ENCODE measurements at regions not wholly inside any gene's neighbourhood (a gene's known extent, or its start where the extent isn't known, plus 50 kb on each side); places are given as distances from the start of the nearest gene placed in this dataset.

- DNase-seq = no peak
Measured at GRCh38 chr2:6425032-6425431, 440.7 kb downstream of the CMPK2 start.

- no peak for DNase-seq
Measured at GRCh38 chr2:6429210-6429986, 436.3 kb downstream of the CMPK2 start.

DNA sequence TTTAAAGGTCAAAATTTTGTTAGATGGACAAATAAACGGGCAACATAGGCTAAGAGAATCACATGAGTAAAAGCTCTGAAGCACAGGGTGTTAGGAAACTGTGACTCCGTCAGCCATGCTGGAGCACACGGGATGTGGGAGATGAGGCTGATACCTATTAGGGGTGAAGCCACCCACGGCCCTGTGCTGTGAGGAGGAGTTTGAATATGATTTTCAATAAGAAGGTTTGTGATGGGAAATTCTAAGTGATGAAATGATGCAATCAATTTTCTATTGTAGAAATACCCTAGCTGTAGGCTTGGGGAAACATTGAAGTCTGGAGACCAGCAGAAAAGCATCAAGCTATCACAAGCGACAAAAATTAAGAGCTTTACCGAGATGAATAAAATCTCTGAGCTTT is 431.3 kb downstream of the CMPK2 start:
- no peak for DNase-seq

- no peak for DNase-seq
Measured at GRCh38 chr2:6441800-6442199, 423.9 kb downstream of the CMPK2 start.

GRCh38 chr2:6442252-6442985 is 423.3 kb downstream of the CMPK2 start:
- DNase-seq = no peak

DNA sequence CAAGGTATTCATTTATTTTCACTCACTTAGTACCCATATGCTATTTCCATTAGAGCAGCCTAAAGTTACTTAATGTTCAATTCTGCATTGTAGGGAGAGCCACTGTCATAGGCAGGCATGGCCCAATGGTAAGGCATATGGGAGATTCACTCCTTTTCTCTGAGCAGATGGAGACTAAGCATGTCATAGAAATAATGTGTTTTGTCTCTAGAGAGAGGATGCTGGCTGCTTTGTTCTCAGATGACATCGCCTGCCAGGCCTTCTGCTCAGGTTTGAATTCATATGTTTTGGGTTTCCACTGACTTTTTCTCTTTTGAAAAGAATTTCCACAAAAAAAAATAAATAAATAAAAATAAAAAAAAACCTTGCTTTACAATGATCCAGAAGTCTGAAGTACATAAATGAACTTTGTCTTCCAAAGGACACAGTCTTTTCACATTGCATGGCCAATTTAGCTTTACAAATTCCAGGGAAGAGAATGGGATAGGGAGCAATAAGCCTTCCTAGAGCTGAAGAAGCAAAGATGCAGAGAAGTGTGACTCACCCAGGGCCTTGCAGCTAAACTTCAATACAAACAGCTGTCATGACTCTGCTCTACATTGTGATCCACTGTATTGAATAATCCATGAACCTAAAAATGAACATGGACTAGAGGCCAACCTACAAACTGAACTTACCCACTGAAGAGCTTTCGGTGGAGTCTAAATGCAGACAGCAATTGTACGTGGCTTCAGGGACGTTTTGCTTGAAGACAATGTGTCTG is 422.5 kb downstream of the CMPK2 start:
- DNase-seq = no peak

DNA sequence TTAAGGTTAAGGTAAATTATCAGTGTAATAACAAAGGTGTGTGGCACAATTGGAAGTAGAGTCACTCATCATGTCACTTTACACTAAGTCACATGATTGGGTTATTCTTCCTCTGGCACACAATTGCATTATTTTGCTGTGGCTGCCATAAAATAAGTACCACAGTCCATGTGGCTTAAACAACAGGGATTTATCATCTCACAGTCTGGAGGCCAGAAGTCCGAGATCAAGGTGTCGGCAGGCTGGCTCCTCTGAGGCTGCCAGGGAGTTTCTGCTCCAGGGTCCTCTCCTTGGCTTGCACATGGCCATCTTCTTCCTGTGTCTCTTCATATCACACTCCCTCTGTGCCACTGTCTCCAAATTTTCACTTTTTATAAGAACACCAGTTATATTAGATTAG is 421.2 kb downstream of the CMPK2 start:
- no peak for DNase-seq

- no peak for DNase-seq
Measured at GRCh38 chr2:6445156-6445555, 420.6 kb downstream of the CMPK2 start.

- no peak for DNase-seq
Measured at GRCh38 chr2:6446938-6447608, 418.6 kb downstream of the CMPK2 start.

DNA sequence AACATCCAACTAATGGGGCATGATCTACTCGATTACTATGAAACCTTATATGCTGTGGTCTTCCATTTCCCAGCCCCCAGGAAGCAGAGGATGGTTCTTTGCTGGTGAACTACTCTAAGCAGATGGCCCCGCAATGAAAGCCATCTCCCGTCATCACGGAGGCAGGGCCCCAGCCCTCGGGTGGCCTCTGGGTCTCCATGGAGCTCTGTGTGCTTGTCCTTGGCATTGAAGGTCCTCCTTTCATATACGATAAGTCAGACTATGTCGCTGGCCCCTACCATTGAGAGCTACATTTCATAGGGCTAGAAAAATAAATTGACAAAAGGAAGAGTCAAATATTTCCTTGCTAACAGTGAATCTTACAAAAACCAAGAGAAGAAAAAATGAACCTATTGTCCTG is 416.8 kb downstream of the CMPK2 start:
- no peak for DNase-seq

DNA sequence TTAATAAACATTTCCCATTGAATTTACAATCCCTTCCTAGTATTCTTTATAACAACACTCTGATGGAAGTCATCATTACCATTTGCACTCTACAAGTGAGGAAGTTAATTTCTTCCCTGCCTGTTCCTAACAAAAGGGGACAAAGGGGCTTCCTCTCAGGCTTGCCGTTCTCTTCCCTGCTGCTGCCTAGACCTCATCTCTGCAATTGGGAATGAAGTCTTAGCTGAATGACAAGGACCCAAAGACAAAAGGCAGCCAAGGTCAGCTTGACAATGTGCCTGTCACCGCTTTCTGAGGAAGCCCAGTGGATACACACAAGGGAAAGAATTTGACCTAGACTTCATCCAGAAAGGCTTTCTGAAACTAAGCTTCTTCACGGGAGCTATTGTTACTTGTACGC is 416.4 kb downstream of the CMPK2 start:
- no peak for DNase-seq

DNA sequence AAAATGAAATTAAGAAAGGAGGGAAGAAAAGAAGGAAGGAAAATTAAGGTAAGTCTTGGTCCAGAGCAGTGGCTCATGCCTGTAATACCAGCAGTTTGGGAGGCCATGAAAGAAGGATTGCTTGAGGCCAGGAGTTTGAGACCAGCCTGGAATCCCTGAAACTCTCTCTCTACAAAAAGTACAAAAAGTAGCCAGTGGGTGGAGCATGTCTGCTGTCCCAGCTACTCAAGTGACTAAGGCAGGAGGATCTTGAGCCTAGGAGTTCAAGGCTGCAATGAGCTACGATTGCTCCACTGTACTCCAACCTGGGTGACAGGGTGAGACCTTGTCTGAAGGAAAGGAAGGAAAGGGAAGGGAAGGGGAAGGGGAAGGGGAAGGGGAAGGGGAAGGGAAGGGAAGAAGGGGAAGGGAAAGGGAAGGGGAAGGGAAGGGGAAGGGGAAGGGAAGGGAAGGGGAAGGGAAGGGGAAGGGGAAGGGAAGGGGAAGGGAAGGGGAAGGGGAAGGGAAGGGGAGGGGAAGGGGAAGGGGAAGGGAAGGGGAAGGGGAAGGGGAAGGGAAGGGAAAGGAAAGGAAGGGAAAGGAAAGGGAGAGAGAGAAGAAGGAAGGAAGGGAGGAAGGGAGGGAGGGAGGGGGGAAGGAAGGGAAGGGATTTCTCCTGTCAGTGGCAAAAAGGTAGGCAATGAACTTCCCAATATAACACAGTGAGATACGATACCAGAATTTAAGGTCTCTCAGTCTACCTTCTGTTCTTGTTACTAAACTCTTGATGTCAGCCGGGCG is 412.8 kb downstream of the CMPK2 start:
- DNase-seq = no peak

- no peak for DNase-seq
Measured at GRCh38 chr2:6454286-6454990, 411.3 kb downstream of the CMPK2 start.

- DNase-seq = no peak
Measured at GRCh38 chr2:6459138-6459537, 406.6 kb downstream of the CMPK2 start.

- no peak for DNase-seq
Measured at GRCh38 chr2:6470518-6470917, 395.2 kb downstream of the CMPK2 start.

GRCh38 chr2:6471419-6471818 is 394.3 kb downstream of the CMPK2 start:
- DNase-seq = no peak

GRCh38 chr2:6474161-6475140 is 391.3 kb downstream of the CMPK2 start:
- no peak for DNase-seq

GRCh38 chr2:6475155-6475940 is 390.4 kb downstream of the CMPK2 start:
- DNase-seq = no peak

DNA sequence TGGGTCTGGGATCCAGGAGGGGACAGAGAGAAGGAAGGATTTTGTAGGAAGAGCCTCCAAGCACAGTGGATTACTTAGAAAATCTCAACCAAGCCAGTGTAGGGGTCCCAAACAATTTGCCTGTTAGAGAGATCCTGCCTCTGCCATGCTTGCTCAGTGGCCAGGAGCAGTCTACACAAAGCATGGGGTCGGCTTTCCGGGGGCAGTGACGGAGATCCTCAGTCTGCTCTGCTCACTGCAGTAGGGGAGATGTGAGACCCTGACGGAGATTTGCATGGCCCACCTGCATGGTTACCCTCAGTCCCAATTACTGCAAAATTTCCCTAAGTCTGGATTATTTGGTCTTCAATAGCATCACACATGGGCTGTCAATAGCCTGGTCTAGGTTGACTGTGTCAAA is 385.2 kb downstream of the CMPK2 start:
- no peak for DNase-seq
